Activated naive CD4-positive, alpha-beta T cell treated with anti-CD3 and anti-CD28 coated beads, Interleukin-2, amount 10 ng/mL, durations not matched to agents 7 days and 5 days (primary cell): ENCODE measurements at regions not wholly inside any gene's neighbourhood (a gene's known extent, or its start where the extent isn't known, plus 50 kb on each side); places are given as distances from the start of the nearest gene placed in this dataset.

Experiments
- CTCF ChIA-PET: fragments of 350-600 bp; sonication (Branson Sonifier 250); formaldehyde crosslinking; loops from one replicate; lab custom pipeline; 2021; ENCODE audit warnings: antibody characterized with exemption; lab: Charles Lee
- DNase-seq: peaks from one replicate; pipeline ENCODE4 v3.0.0-alpha.2; 2020
- H3K27ac Mint-ChIP-seq: one replicate; pipeline ENCODE4 v1.8.0; 2021; ENCODE audit warnings: mild to moderate bottlenecking, moderate library complexity, mixed read lengths
- H3K27me3 Mint-ChIP-seq: one replicate; pipeline ENCODE4 v1.8.0; 2021; ENCODE audit warnings: mild to moderate bottlenecking, mixed read lengths
- H3K36me3 Mint-ChIP-seq: one replicate; pipeline ENCODE4 v1.8.0; 2021; ENCODE audit warnings: mixed read lengths
- H3K4me1 Mint-ChIP-seq: one replicate; pipeline ENCODE4 v1.8.0; 2021; ENCODE audit warnings: mixed read lengths
- H3K4me3 Mint-ChIP-seq: one replicate; pipeline ENCODE4 v1.8.0; 2021; ENCODE audit warnings: mild to moderate bottlenecking, moderate library complexity, mixed read lengths
- H3K9me3 Mint-ChIP-seq: one replicate; pipeline ENCODE4 v1.8.0; 2021; ENCODE audit warnings: mixed read lengths

GRCh38 chr4:136136601-136137000 lies 1395.7 kb downstream of the PCDH18 start:
- Mint-ChIP-seq H3K27me3 (no peaks in the 10 kb centered on the region), H3K4me3 (no peak overlapping the region), H3K27ac (no peak overlapping the region), H3K9me3 (no peaks in the 10 kb centered on the region), H3K4me1 (no peaks in the 10 kb centered on the region), H3K36me3 (no peaks in the 10 kb centered on the region)
- CTCF ChIA-PET, result no interaction called here
- DNase-seq, result no peak

- CTCF ChIA-PET, result no interaction called here
- no peaks in the 10 kb centered on the region for H3K36me3 Mint-ChIP-seq
Measured at GRCh38 chr4:136124251-136124745, 1408.0 kb downstream of the PCDH18 start.

GRCh38 chr4:136121426-136121825 lies 1410.9 kb downstream of the PCDH18 start:
- no peak overlapping the region for H3K27ac Mint-ChIP-seq
- no peak for DNase-seq

More at GRCh38 chr4:136124251-136124745, 1408.0 kb downstream of the PCDH18 start:
- no peaks in the 10 kb centered on the region for H3K27me3 Mint-ChIP-seq
- no peak for DNase-seq
- H3K4me1 Mint-ChIP-seq, result no peaks in the 10 kb centered on the region
- no peaks in the 10 kb centered on the region for H3K9me3 Mint-ChIP-seq
- H3K27ac Mint-ChIP-seq, result no peak overlapping the region
- H3K4me3 Mint-ChIP-seq, result no peak overlapping the region

DNA sequence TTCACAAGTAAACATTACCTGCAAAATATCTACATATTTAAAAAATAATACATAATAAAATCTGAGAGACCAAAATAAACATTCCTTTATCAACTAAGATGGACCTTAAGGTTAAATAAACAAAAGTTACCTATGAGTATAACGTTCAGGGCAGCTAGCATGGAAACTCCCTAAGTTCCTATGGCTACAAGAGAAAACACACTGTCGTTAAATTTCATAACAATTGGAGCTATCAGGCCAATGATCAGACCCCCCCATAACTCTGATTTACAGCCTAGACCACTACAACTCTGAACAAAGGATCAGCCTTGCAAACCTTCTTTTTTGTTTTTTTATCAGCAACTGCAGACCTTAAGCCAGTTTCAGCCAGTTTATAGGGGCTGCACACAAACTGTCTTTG lies 1418.4 kb downstream of the PCDH18 start:
- Mint-ChIP-seq H3K36me3 (no peaks in the 10 kb centered on the region), H3K9me3 (peaks cover 1% of the 10 kb centered on the region), H3K27ac (no peak overlapping the region), H3K4me1 (no peaks in the 10 kb centered on the region), H3K27me3 (no peaks in the 10 kb centered on the region), H3K4me3 (no peak overlapping the region)
- no peak for DNase-seq
- CTCF ChIA-PET, result no interaction called here

More at GRCh38 chr4:136121426-136121825, 1410.9 kb downstream of the PCDH18 start:
- no peaks in the 10 kb centered on the region for H3K4me1 Mint-ChIP-seq
- CTCF ChIA-PET, result no interaction called here
- H3K9me3 Mint-ChIP-seq, result no peaks in the 10 kb centered on the region
- H3K36me3 Mint-ChIP-seq, result no peaks in the 10 kb centered on the region
- H3K4me3 Mint-ChIP-seq, result no peak overlapping the region
- no peaks in the 10 kb centered on the region for H3K27me3 Mint-ChIP-seq

- H3K36me3 Mint-ChIP-seq, result no peaks in the 10 kb centered on the region
- no peaks in the 10 kb centered on the region for H3K27me3 Mint-ChIP-seq
- H3K9me3 Mint-ChIP-seq, result peaks cover 1% of the 10 kb centered on the region
- CTCF ChIA-PET, result no interaction called here
- H3K4me1 Mint-ChIP-seq, result no peaks in the 10 kb centered on the region
- no peak for DNase-seq
- H3K27ac Mint-ChIP-seq, result no peak overlapping the region
- no peak overlapping the region for H3K4me3 Mint-ChIP-seq
Measured at GRCh38 chr4:136112116-136112515, 1420.2 kb downstream of the PCDH18 start.

DNA sequence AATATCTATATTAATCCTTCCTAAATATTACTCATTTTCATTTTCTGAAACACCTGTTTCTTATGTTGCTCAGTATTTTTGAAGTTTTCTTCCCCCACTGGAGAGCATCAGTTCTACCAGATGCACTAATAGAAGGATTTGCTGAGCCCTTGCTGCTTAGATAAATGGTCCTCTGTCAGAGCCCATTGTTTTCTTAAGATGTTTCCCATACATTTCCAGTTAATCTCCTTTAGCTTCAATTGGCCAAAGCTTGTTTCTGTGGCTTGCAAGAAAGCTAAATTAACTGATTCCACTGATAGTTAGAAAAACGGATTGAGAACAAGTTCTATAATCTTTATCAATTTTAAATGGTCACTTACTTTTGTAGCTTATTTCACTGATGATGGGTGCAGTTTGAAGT lies 1425.5 kb downstream of the PCDH18 start:
- no peak for DNase-seq
- H3K4me3 Mint-ChIP-seq, result no peak overlapping the region
- H3K36me3 Mint-ChIP-seq, result no peaks in the 10 kb centered on the region
- no peaks in the 10 kb centered on the region for H3K4me1 Mint-ChIP-seq
- no peaks in the 10 kb centered on the region for H3K27me3 Mint-ChIP-seq
- CTCF ChIA-PET, result no interaction called here
- no peaks in the 10 kb centered on the region for H3K9me3 Mint-ChIP-seq
- no peak overlapping the region for H3K27ac Mint-ChIP-seq

GRCh38 chr4:136103616-136104015 lies 1428.7 kb downstream of the PCDH18 start:
- CTCF ChIA-PET, result no interaction called here

GRCh38 chr4:136097676-136098075 lies 1434.6 kb downstream of the PCDH18 start:
- Mint-ChIP-seq H3K27ac (no peak overlapping the region), H3K9me3 (peaks cover 4% of the 10 kb centered on the region), H3K36me3 (no peaks in the 10 kb centered on the region), H3K4me1 (no peaks in the 10 kb centered on the region), H3K4me3 (no peak overlapping the region), H3K27me3 (no peaks in the 10 kb centered on the region)
- CTCF ChIA-PET, result no interaction called here
- no peak for DNase-seq

More at GRCh38 chr4:136103616-136104015, 1428.7 kb downstream of the PCDH18 start:
- H3K27ac Mint-ChIP-seq, result no peak overlapping the region
- no peaks in the 10 kb centered on the region for H3K4me1 Mint-ChIP-seq
- peaks cover 3% of the 10 kb centered on the region for H3K9me3 Mint-ChIP-seq
- no peaks in the 10 kb centered on the region for H3K27me3 Mint-ChIP-seq
- DNase-seq, result no peak
- no peaks in the 10 kb centered on the region for H3K36me3 Mint-ChIP-seq
- H3K4me3 Mint-ChIP-seq, result no peak overlapping the region

GRCh38 chr4:136088211-136088867 lies 1444.0 kb downstream of the PCDH18 start:
- H3K4me1 Mint-ChIP-seq, result no peaks in the 10 kb centered on the region
- CTCF ChIA-PET, result no interaction called here
- no peak overlapping the region for H3K27ac Mint-ChIP-seq
- no peaks in the 10 kb centered on the region for H3K9me3 Mint-ChIP-seq
- H3K27me3 Mint-ChIP-seq, result no peaks in the 10 kb centered on the region
- no peak overlapping the region for H3K4me3 Mint-ChIP-seq
- no peaks in the 10 kb centered on the region for H3K36me3 Mint-ChIP-seq
- no peak for DNase-seq

- Mint-ChIP-seq H3K9me3 (peaks cover 4% of the 10 kb centered on the region), H3K4me3 (no peak overlapping the region), H3K36me3 (no peaks in the 10 kb centered on the region), H3K27ac (no peak overlapping the region), H3K4me1 (no peaks in the 10 kb centered on the region), H3K27me3 (no peaks in the 10 kb centered on the region)
- CTCF ChIA-PET, result no interaction called here
- DNase-seq, result no peak
Measured at GRCh38 chr4:136078976-136079375, 1453.3 kb downstream of the PCDH18 start.

- Mint-ChIP-seq H3K4me1 (no peaks in the 10 kb centered on the region), H3K27ac (no peak overlapping the region), H3K27me3 (no peaks in the 10 kb centered on the region), H3K9me3 (peaks cover 3% of the 10 kb centered on the region), H3K4me3 (no peak overlapping the region), H3K36me3 (no peaks in the 10 kb centered on the region)
- CTCF ChIA-PET, result no interaction called here
- DNase-seq, result no peak
Measured at GRCh38 chr4:136056748-136057147, 1475.5 kb downstream of the PCDH18 start.

DNA sequence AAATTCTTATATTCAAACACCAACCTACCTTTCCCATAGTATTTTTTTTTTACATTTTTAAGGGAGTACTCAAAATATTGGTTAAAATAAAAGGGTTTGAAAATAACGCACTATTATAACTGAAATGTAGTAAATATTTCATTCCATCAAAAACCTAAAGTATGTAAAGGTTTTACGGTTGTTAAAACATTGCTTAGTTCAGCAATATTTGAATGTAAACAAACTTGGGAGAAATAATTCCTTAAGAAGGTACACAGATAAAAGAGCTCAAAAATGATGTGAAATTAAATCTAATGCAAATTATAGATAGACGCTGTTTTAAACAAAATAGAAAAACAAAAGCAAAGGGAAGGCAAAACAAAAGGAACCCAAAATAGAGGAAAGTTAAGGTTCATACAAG lies 1476.9 kb downstream of the PCDH18 start:
- H3K27me3 Mint-ChIP-seq, result no peaks in the 10 kb centered on the region
- H3K4me1 Mint-ChIP-seq, result no peaks in the 10 kb centered on the region
- CTCF ChIA-PET, result no interaction called here
- H3K36me3 Mint-ChIP-seq, result no peaks in the 10 kb centered on the region
- DNase-seq, result no peak
- H3K9me3 Mint-ChIP-seq, result peaks cover 3% of the 10 kb centered on the region
- no peak overlapping the region for H3K4me3 Mint-ChIP-seq
- no peak overlapping the region for H3K27ac Mint-ChIP-seq

- H3K27ac Mint-ChIP-seq, result no peak overlapping the region
- no peaks in the 10 kb centered on the region for H3K27me3 Mint-ChIP-seq
- H3K9me3 Mint-ChIP-seq, result peaks cover 2% of the 10 kb centered on the region
- CTCF ChIA-PET, result no interaction called here
- H3K4me1 Mint-ChIP-seq, result no peaks in the 10 kb centered on the region
- DNase-seq, result no peak
- H3K4me3 Mint-ChIP-seq, result no peak overlapping the region
- no peaks in the 10 kb centered on the region for H3K36me3 Mint-ChIP-seq
Measured at GRCh38 chr4:136036744-136037143, 1495.5 kb downstream of the PCDH18 start.

GRCh38 chr4:136032391-136032790 lies 1499.9 kb downstream of the PCDH18 start:
- Mint-ChIP-seq H3K9me3 (peaks cover 2% of the 10 kb centered on the region), H3K27ac (no peak overlapping the region), H3K36me3 (no peaks in the 10 kb centered on the region), H3K4me3 (no peak overlapping the region), H3K4me1 (no peaks in the 10 kb centered on the region), H3K27me3 (no peaks in the 10 kb centered on the region)
- CTCF ChIA-PET, result no interaction called here
- no peak for DNase-seq

DNA sequence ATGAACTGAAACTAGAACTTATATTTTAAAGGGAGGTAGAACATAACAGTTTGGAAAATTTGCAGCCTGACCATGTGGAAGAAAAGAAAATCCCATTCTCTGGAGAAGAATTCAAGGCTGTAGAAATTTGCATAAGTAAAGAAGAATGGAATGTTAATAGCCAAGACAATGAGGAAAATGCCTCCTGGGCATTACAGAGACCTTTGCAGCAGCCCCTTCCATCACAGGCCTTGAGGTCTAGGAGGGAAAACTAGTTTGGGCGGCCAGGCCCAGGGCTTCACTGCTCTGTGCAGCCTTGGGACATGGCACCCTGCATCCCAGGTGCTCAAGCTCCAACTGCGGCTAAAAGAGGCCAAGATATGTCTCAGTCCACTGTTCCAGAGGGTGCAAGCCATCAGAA lies 1506.8 kb downstream of the PCDH18 start:
- CTCF ChIA-PET, result no interaction called here
- no peak overlapping the region for H3K4me3 Mint-ChIP-seq
- H3K27ac Mint-ChIP-seq, result no peak overlapping the region

More for the DNA sequence above, 1506.8 kb downstream of the PCDH18 start:
- Mint-ChIP-seq H3K27me3 (no peaks in the 10 kb centered on the region), H3K4me1 (no peaks in the 10 kb centered on the region), H3K36me3 (no peaks in the 10 kb centered on the region), H3K9me3 (peaks cover 10% of the 10 kb centered on the region)
- DNase-seq, result no peak
